GM19395 (cell line): ENCODE measurements at regions not wholly inside any gene's neighbourhood (a gene's known extent, or its start where the extent isn't known, plus 50 kb on each side); places are given as distances from the start of the nearest gene placed in this dataset.
"Not testable (repeated sequence)": the region's sequence is repeated elsewhere in the genome, so short reads cannot be mapped to it uniquely, and the experiment has no call there.

Source experiments
- ATAC-seq: cut with Tn5 transposase; IDR thresholded peaks from one replicate; pipeline ENCODE4 v1.9.1; 2021; ENCODE audit warnings: mild to moderate bottlenecking, moderate library complexity; ENCODE audit not compliant: unreplicated experiment

DNA sequence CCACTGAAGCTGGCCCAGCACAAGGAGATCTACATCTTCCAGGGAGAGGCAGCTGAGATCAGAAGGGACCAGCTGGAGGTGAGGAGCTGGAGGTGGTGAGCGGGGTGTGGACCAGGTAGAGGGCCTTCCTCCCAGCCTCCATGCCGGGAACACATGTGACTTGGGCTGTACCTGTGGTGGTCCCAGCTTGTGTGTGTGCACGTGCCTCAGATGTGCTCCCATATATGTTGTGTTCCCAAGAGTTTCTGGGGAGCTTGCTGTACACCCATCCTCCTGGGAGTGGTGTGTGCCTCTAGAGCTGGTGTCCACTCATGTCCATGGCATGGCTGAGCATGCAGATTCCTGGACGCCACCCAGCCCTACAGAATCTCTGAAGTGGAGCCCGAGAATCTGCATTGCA, 183.7 kb upstream of the AKAP13 start:
- not testable (repeated sequence) for ATAC-seq

DNA sequence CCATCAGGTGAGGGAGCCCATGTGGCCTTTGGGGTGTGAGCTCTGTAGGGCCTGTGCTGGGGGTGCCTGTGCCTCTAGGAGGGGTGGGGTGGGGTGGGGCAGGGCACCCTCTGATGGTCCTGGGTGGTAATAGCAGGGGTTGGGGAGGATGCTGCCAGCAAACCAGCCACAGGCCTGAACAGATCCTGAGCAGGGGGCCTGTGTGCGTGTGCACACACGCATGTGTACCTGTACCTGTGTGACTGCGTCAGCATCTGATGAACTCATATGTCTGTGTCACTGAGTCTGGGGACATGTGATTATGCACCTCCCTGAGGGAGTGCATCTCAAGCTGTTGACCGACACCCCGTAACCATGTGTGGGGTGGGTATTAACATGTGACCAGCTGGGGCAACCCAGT, 182.8 kb upstream of the AKAP13 start:
- ATAC-seq, result not testable (repeated sequence)

DNA sequence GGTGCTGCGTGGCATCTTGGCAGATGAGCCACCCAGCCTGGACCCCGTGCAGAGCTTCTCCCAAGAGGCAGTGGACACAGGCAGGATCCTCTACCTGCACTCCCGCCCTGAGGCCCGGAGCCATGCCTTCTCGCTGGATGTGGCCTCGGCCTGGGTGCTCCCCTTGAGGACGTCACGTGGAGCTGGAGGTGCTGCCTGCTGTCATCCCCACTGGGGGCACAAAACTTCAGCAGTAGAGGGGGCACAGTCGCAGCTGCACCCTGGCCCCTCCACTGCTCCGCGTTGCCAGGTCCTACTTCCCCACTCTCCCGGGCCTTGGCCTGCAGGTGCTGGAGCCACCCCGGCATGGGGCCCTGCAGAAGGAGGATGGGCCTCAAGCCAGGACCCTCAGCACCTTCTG, 182.0 kb upstream of the AKAP13 start:
- ATAC-seq, result not testable (repeated sequence)

DNA sequence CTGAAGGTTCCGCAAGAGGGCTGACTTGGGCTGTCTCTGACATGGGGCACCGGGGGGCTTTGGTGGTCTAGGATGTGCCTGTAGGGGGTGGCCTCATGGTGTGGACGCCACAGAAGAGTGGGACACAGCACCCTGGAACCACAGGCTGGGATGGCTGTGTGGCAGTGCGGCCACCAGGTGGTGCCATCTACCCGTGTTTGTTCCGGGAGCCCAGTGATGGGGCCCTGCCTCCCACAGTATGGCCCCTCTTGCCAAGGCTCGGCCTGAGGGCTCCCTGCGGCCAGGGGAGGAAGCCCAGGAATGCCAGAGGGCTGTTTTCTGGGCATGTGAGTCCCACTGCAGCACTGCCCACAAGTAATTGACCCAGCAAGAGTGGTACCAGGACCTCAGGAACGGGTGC, 180.2 kb upstream of the AKAP13 start:
- peak; percentile 88 for ATAC-seq

DNA sequence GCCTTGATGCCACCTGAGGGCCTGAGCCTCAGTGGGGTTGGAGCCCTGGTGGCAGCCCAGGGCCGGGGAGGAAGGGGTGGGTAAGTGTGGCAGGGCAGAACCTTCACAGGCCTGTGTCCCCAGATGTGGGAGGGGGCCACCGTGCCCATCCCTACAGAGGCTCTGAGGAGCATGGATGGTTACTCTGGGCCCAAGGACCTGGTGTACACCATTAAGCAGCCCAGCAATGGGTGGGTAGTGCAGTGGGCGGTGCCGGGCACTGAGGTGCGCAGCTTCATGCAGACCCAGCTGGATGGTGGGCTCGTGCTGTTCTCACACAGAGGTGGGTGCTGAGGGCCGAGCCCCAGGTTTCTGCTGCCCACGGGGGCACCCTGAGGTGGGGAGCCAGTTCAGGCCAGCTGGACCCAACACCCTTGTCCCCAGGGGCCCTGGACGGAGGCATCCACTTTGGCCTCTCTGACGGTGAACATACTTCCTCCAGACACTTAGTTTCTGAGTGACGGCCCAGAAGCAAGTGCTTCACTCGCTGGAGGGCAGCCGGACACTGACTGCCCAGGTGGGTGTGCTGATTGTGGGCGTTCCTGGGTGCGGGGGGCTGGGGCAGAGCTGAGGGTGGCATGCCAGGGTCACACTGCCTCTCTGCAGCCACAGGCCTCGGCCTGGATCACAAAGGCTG, 179.1 kb upstream of the AKAP13 start:
- ATAC-seq, result not testable (repeated sequence)

DNA sequence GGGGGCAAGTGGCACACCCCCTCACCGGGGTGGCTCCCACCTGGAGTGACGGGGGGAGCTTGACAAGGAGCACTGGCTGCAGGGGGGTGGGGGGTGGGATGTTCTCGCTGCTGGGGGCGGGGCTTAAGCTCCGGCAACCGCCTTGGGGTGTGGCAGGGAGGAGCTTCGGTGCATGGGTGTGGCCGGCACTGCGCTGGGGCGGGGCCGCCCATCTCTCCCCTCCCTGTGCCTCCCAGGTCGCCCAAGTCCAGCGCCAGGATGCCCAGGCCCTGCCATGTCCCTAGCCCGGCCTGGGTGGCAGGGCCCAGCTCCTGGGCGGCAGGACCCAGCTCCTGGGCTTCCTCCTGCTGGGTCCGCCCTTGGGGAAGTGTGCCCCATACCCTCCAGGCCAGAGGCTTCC, 175.9 kb upstream of the AKAP13 start:
- not testable (repeated sequence) for ATAC-seq

DNA sequence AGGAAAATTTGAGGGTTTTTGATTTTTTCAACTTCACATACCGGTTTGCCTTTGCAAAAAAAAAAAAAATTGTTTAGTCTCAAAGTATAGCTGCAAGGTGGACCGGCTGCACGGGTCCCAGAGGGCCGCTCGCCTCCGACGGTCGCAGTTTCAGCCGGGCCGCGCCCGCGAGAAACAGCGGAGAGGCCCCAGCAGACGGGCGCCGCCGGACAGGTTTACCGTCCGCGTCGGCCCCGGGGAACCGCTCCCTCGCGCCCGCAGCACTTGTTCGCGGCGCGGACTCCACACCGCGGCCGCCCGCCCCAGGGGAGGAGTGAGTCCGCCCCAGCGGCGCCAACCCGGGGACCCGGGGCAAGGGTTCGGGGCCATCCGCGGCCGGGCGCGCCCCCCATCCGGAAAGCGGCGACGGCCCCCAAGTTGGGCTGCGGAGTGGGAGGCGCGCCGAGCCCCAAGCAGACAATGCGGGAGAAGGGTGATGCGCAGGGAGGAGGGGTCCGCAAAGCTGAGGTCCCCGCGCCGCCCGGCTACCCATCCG, 146.5 kb upstream of the AKAP13 start:
- ATAC-seq, result not testable (repeated sequence)

DNA sequence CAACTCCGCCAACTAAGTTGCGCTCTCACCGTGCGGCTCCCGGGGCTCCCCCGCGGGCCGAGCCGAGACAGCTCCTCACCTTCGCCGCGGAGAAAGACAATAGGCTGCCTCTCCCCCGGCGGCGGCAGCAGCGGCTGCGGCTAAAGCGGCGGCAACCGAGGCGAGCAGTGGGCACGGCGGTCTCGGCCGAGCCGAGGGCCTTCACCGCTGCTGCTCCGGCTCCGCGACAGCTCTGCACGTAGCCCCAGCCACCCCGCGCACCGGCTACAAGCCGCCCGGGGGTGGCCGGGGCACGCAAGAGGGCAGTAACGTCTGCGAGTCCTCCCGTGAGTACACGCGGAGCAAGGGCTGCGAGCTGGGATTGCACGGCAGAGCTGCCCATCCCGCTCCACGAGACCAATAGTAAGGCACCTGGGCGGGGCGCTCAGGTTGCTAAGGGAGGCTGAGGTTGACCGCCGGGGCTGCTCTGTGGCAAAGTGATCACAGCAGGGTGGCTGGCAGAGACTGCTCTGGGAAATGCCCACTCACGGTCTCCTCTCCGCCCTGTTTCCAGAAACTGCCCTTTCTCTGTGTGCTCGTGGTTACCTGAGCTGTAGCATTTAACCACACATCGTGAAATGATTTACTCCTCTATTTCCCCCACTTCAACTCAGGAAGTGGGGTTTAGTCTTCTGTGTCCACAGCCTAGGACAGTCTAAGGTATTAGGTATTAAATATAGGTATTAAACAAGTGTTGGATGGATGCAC, 145.8 kb upstream of the AKAP13 start:
- not testable (repeated sequence) for ATAC-seq

DNA sequence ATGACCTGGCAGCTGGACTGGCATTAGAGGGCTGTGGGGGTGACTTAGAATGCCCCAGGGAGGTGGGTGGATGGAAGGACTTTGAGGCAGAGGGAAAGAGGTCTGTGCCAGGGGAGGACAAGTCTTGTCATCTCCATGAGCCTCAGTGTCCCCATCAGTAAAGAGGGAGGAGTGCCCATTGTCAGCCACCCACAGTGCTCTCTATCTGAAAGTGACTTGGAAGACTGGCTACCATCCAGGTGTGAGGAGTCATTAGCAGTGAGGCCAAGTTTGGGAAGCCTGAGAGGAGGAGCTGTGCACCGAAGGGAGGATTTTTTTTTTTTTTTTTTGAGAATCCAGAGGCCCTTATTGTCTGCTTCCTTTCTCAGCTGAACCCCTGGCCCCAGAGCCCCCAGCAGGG, 136.3 kb upstream of the AKAP13 start:
- not testable (repeated sequence) for ATAC-seq

DNA sequence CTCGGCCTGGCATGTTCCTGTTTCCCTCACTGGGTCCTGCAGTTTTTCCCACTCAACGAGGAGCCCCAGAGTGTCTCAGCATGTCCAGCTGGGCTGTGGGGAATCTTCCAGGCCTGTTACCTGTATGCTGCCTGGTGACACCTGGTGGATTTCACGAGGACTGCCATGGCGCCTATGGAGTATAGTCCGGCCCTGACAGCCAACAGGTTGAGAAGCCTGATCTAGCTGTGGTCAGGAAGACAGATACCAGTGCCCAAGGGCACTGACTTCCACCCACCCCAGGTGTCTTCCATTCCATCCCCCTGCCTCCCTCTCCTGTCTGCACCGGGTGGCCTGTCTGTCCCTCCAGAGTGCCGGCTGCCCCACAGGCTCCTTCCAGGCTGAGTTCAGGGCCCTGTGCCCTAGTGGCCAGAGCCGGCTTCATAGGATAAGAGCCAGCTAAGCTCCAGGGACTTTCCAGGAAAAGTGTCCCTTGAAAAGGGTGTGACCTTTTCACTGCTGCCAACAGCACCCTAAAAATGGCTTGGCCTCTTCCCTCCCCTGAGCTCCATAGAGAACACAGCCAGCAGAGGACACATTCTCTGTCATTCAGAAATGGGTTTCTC, 129.4 kb upstream of the AKAP13 start:
- ATAC-seq, result not testable (repeated sequence)

DNA sequence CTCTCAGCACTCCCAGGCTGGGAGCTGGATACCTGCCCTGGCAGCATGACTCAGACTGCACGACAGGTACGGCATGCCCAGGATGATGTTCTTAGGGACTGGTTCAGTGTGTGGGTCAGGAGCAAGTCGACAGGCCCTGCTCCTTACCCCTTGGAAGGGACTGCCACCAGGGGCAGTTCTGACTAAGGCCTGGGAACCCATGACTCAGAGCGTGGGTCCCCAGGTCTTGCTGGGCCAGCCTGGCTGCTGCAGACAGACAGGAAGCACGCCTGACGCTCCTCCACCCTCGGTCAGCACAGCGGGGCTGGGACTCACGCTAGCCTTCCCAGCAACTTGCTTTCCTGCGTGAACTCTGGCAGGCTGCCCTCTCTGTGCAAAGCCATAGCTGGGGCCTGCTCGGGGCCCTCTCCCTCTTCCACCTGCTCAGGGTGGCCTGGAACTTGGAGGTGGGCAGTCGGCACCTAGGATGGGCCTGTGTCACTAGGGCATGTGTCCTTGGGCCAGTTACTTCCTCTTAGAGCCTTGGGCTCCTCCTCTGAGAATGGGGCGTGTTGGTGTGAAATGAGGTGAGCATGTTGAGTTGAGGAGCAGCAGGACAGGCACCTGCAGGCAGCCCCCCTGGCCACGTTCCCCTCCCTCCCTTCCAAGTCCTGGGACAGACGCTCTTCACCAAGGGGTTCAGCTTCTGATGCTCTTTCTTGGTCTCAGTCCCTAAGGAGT, 127.0 kb upstream of the AKAP13 start:
- peak; percentile 75 for ATAC-seq

DNA sequence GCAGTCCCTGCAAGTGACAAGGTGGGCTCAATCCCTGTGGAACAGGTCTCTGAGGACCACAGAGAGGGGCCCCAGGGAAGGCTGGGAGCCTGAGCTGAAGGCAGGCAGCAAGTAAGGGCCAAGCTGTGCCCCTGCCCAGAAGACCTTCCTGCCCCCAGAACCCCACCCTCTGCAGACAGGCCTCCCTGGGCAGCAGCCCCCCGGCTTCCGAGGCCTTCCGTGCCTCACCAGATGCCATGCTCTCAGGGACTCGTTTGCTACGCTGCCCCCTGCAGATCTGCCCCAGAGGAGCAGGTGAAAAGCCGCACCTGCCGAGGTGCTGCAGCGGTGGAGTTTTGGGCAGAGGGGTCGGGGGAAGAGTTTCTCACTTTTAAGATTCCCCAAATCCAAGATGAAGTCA, 125.4 kb upstream of the AKAP13 start:
- not testable (repeated sequence) for ATAC-seq

DNA sequence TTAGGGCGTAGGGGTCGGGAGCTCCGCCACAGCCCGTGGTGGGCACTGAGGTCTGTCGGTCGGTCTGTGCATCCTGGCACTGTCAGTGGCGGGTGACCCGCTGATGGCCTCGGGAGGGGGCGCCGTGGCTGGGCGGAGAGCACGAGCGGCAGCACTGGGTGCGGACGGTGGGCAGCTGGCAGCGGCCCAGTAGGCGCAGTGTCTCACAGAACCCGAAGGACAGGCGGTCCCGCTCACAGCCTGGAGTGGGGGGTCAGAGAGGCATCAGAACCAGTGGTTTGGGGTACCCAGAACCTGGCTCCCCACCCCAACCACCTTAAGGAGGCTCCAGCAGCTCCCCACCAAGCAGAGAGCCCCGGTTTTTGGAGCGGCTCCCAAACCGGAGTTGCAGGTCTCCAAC, 124.9 kb upstream of the AKAP13 start:
- ATAC-seq, result not testable (repeated sequence)

DNA sequence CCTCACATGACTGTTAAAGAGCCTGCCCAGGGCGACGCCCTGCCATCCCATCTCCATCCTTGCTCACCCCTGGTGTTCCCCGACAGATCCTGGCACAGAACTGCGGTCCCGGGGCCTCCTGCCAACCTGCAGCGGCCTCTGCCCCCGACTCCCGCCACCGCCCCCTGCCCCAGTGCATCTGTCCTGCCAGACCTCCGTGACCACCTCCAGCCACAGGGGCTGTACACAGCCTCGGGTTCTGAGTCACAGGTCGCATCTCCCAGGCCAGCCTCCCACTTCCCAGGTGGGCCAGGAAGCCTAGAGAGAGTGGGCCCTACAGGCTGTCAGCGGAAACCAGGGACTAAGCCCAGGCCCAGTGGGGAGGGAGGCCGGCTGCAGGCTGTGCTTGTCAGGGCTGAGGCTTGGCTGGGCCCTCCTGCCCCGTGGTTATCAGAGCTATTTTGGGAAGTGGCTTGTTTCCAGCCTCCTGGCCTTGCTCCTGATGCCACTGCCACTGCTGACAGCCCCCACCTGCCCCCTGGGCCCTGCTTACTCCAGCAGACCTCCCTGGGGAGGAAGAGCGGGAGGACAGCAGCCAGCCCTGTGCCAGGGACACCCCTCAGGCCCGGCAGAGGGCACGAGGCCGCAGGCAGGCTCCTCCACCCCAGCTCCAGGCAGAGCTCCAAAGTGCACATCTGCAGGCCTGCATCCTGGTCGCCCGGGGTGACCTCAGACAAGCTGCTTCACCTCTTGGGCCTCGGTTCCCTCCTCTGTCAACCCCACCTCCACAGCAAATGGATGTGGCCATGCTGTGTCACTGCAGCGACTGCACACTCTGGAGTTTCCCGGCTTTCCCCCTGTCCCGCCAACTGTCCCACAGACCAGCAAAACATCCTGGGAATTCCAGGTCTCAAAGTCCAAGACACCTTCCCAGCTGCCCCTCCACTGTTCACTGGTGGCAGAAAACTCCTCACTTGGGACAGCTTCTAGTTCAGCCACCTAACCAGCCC, 124.1 kb upstream of the AKAP13 start:
- not testable (repeated sequence) for ATAC-seq

DNA sequence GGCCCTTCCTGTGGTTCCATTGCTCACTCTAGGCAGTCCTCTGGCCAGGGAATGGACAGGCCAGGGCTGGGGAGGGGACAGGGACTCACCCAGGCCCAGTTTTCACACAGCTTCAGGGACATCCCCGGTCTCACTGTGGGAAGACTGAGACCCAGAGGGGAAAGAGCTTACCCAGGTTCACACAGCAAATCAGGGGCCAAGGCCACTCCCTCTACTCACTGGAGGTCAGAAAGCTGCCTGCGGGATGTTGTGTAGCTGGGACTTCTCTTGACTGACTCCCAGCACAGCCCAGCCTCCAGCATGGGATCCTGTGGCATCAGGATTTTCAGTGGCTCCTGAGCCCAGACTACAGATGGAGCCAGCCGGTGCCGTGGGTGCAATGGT, 122.3 kb upstream of the AKAP13 start:
- not testable (repeated sequence) for ATAC-seq

DNA sequence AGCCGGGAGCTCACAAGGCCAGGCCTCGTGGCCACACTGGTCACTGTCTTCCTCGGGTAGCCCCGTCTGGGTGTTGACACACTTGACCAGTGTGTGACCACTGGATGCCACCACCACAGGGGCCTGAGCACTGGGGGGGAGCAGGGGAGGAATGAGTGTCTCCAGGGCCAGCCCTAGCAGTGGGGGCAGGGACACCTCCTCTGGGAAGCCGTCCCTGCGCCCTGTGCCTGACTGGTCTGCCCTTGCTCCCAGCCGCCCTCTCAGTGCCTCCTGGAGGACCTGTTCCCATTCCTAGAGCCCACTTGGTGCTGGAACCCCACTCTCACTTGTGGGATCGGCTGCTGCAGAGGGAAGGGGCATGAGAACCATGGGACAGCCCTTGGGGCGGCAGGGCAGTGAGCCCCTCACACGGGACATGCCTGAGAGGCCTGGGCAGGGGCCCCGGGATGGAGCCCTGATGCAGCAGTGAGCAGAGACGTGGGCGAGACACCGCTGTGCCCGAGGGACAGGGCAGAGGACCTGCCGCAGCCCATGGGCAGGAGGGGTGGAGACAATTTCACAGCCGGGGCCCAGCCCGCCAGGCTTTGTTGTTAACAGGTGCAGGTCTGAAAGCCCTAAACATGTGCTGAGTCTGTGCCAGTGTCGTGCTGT, 121.7 kb upstream of the AKAP13 start:
- not testable (repeated sequence) for ATAC-seq

DNA sequence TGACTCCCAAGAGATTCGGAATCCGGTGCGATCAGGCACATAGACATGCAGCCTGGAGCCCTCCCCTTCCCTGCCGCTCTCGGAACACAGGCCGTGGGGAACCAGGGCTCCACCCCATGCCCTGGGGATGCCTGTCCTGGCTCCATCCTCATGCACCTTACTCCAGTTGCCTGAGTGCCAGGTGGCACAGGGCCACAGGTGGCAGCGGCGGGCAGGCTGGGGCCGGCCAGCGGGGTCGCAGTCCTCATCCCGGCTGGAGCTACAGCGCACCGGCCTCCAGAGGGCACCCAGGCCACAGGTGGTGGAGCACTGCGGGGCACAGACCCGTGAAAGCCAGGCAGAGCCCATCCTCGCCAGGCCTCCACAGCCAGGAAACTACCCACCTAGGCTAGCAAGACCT, 119.9 kb upstream of the AKAP13 start:
- not testable (repeated sequence) for ATAC-seq

DNA sequence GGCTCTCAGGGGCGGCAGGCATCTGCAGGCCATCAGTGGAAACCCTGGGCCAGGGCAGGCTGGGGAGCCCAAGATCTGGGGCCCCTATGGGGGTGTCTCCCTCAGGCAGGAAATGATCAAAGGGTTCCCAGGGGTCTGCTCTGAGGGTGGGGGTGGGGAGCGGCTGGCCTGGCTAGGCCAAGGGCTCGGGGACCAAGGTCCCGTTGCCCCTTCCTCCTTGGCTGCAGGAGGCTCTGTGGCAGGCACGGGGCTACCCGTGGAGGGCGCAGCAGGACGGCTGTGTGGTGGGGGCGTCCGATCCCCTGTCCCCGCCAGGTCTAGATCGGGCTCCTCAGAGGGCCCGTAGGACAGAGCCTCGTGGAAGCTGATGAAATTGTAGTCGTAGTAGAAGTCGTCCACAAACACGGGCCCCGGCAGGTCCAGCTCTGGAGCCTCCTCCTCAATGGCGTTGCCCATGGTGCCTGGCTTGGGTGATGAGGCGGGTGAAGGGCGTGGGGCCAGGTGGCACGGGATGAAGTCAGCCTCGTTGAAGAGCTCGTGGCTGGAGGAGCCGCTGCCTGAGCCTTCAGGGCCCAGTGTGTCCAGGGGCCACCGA, 117.8 kb upstream of the AKAP13 start:
- ATAC-seq, result not testable (repeated sequence)

DNA sequence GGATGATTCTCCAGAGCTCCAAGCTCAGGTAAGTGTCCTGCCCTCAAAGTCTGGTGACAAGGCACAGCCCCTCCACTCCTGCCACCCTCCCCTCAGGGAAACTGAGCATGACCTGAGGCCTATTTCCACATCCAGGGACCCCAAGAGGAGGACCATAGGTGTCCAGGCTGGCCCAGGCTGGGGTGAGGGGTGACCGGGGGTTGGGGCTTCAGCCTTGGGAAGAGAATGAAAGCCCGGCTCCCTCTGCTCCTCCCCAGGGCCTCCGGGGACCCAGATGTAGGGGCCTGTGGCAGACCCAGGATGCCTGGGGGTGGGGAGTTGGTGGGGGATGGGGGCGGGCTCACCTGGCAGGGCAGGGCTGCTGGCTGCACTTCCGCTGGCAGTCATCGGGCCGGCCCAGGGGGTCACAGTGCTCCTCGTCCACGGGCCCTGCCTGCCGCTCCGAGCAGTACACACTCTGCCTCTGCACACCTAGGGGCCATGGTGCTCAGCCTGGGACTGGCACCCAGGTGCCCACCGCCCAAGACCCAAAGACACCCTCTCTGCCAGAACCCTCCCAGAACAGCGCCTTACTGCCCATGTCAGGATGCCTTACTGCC, 116.5 kb upstream of the AKAP13 start:
- ATAC-seq, result not testable (repeated sequence)
